Immature natural killer cell (primary cell): ENCODE measurements at regions not wholly inside any gene's neighbourhood (a gene's known extent, or its start where the extent isn't known, plus 50 kb on each side); places are given as distances from the start of the nearest gene placed in this dataset.

ENCODE experiments used
- DNase-seq, 3 donors: peaks; one replicate each; pipeline ENCODE4 v3.0.0; 2022; ENCODE audit warnings: mixed read lengths in 1 of 3
- H3K27ac Mint-ChIP-seq, 6 donors: one replicate each; pipeline ENCODE4 v1.8.0; 2020; ENCODE audit warnings: mixed read lengths in 6 of 6, mild to moderate bottlenecking in 5 of 6, inconsistent platforms in 4 of 6, moderate library complexity in 3 of 6
- H3K27me3 Mint-ChIP-seq, 3 donors: one replicate each; pipeline ENCODE4 v1.8.0; 2020 to 2021; ENCODE audit warnings: low read depth in 3 of 3, mild to moderate bottlenecking in 3 of 3, mixed read lengths in 3 of 3, moderate library complexity in 3 of 3, inconsistent platforms in 1 of 3
- H3K36me3 Mint-ChIP-seq, 3 donors: one replicate each; pipeline ENCODE4 v1.8.0; 2020; ENCODE audit warnings: mixed read lengths in 3 of 3, inconsistent platforms in 2 of 3, mild to moderate bottlenecking in 2 of 3
- H3K4me1 Mint-ChIP-seq, 2 donors: one replicate each; pipeline ENCODE4 v1.8.0; 2020; ENCODE audit warnings: inconsistent platforms in 2 of 2, mild to moderate bottlenecking in 2 of 2, mixed read lengths in 2 of 2, moderate library complexity in 1 of 2
- H3K4me3 Mint-ChIP-seq, 5 donors: one replicate each; pipeline ENCODE4 v1.8.0; 2020; ENCODE audit warnings: mild to moderate bottlenecking in 5 of 5, mixed read lengths in 5 of 5, inconsistent platforms in 3 of 5, moderate library complexity in 3 of 5
- H3K9me3 Mint-ChIP-seq, 6 donors: one replicate each; pipeline ENCODE4 v1.8.0; 2020; ENCODE audit warnings: mild to moderate bottlenecking in 6 of 6, mixed read lengths in 6 of 6, inconsistent platforms in 4 of 6, moderate library complexity in 3 of 6

DNA sequence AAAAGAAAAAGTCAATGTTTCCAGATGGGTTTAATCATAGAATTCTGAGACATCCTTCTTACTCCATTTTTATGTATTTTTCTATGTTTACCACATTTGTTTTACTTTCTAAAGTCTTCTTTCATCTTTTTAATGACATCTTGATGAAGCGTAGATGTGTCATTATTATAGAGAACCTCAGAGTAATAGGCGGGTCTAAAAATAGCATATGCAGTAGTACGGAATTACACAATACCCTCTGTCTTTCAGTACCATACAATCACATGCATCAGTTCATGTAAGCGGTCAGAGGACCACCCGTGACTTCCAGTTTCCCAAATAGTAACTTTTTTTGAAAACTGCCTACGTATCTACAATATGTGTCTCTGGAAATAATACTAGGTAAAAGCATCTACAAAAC lies 224.0 kb downstream of the PLOD2 start:
- no peak overlapping the region for H3K27ac Mint-ChIP-seq
- no peak overlapping the region for H3K4me3 Mint-ChIP-seq
- no peaks in the 10 kb centered on the region for H3K36me3 Mint-ChIP-seq
- H3K4me1 Mint-ChIP-seq: no peaks in the 10 kb centered on the region
- DNase-seq: no peak
- H3K9me3 Mint-ChIP-seq: peaks cover 1 to 28% (median 14%) of the 10 kb centered on the region in 6 donors
- no peaks in the 10 kb centered on the region for H3K27me3 Mint-ChIP-seq

DNA sequence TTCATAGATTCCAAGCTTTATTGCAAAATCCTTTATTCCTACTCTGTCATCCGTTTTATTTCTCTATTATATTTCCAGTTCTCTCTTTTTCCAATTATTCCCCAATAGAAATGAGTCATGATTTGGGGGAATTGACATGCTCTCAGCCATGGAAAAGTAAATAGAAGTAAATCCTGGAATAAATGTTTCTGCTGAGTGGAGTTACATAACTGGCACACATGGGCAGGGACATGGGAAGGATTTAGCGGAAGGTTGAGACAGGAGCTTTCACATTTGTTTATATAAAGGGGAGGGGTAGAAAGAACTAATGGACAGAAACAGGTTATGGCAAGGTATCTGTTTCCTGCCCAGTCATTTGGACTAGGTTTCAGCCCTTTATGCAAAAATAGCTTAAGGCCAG lies 221.6 kb downstream of the PLOD2 start:
- Mint-ChIP-seq H3K27ac (no peak overlapping the region), H3K9me3 (peaks cover 0 to 34% (median 15%) of the 10 kb centered on the region in 6 donors), H3K27me3 (no peaks in the 10 kb centered on the region), H3K4me1 (no peaks in the 10 kb centered on the region), H3K36me3 (no peaks in the 10 kb centered on the region), H3K4me3 (no peak overlapping the region)
- no peak for DNase-seq

DNA sequence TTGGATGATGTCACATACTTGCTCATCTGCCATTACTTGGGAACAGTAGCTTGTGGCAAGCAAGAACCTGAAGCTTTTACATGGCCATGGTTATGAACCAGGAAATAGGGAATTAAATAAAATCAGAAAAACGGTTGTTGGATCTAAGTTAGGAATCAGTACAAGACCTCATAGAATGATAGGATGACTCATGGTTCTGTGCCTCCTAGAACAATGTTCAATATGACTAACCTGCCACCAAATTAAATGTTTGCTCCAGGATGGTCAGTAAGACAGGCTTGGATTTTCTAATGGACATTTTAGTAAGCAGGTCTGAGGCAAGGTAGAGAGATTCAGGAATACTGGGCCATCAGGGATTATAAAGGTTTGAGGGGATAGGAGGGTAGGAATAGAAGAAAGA lies 218.9 kb downstream of the PLOD2 start:
- Mint-ChIP-seq H3K4me3 (no peak overlapping the region), H3K4me1 (no peaks in the 10 kb centered on the region), H3K27ac (no peak overlapping the region), H3K9me3 (peaks cover 0 to 26% (median 6%) of the 10 kb centered on the region in 6 donors), H3K27me3 (no peaks in the 10 kb centered on the region), H3K36me3 (no peaks in the 10 kb centered on the region)
- no peak for DNase-seq

DNA sequence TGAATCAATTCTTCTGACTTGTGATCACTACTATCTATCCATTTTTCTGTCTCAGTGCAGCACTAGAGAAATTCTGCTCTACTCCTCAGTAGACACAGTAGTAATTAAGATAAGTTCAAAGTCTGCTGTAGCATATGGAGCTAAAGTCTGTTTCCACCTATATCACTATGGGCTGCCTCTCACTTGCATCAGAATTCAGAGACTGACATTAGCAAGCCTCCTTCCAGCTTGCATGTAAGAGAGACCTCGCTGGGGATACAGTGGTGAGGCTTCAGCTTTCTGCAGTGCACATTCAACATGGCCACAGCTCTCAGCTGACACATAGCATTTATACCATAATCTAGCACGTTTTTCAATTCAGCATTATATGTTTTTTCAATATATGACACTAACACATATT lies 217.0 kb downstream of the PLOD2 start:
- Mint-ChIP-seq H3K4me1 (no peaks in the 10 kb centered on the region), H3K4me3 (no peak overlapping the region)

DNA sequence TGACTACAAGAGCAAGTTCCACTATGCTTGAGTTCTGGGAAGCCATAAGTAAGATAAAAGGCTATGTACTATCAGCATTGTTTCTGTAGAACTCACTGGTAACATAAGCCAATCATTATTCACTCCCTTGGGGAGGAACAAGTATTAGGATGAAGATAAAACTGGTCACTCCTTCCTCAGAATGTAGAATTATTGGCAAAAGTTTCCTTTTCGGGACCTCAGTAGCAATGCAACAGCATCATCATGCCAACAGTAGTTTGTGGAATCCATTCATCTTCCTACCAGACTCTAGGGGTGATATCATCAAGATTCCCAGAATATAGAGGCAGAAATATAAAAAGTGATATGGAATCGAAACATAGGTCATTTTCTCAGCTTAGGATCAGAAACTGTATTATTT lies 209.5 kb downstream of the PLOD2 start:
- H3K27me3 Mint-ChIP-seq: no peaks in the 10 kb centered on the region

More for the DNA sequence above, 217.0 kb downstream of the PLOD2 start:
- no peak for DNase-seq
- H3K9me3 Mint-ChIP-seq: peaks cover 0 to 27% (median 6%) of the 10 kb centered on the region in 6 donors
- no peaks in the 10 kb centered on the region for H3K27me3 Mint-ChIP-seq
- no peaks in the 10 kb centered on the region for H3K36me3 Mint-ChIP-seq
- H3K27ac Mint-ChIP-seq: no peak overlapping the region

DNA sequence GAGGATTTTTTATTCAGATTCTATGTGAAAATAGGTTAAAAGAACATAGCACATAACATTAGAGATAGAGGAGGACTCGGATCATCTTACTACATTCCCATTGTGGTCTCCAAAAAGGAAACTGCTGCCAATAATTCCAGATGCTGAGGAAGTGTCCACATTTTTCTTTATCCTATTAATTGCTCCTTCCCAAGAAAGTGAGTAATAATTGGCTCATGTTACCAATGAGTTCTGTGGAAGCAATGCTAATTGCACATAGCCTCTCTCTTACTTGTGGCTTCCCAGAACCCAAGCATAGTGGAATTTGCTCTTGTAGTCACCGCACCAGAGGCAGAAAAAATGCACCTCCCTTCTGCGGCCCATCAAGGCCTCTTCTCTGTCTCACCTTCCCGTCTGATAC lies 208.4 kb downstream of the PLOD2 start:
- no peak overlapping the region for H3K27ac Mint-ChIP-seq
- H3K27me3 Mint-ChIP-seq: no peaks in the 10 kb centered on the region
- no peak overlapping the region for H3K4me3 Mint-ChIP-seq
- no peaks in the 10 kb centered on the region for H3K4me1 Mint-ChIP-seq
- H3K9me3 Mint-ChIP-seq: peaks cover 4 to 23% (median 14%) of the 10 kb centered on the region in 6 donors
- no peak for DNase-seq
- no peaks in the 10 kb centered on the region for H3K36me3 Mint-ChIP-seq

More for the DNA sequence above, 209.5 kb downstream of the PLOD2 start:
- H3K36me3 Mint-ChIP-seq: no peaks in the 10 kb centered on the region
- H3K4me1 Mint-ChIP-seq: no peaks in the 10 kb centered on the region
- peaks cover 4 to 28% (median 13%) of the 10 kb centered on the region in 6 donors for H3K9me3 Mint-ChIP-seq
- H3K27ac Mint-ChIP-seq: no peak overlapping the region
- H3K4me3 Mint-ChIP-seq: no peak overlapping the region
- DNase-seq: no peak

DNA sequence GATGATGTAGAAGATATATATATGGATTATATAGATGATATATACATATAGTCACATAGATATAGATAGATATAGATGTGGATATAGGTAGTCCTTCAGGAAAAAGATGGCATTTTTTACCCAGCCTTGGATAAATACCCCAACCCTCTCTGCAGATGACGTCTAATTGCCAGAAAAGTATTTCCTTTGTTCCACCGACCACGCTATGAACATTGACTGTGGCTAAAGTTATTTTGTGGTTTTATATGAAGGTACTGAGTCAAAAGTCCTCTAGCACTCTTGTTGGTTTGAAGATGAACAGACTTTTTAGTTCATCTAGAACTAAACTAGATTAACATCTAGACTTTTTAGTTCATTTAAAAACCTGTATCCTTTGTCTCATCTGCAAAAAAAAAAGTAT lies 207.7 kb downstream of the PLOD2 start:
- H3K27me3 Mint-ChIP-seq: no peaks in the 10 kb centered on the region

DNA sequence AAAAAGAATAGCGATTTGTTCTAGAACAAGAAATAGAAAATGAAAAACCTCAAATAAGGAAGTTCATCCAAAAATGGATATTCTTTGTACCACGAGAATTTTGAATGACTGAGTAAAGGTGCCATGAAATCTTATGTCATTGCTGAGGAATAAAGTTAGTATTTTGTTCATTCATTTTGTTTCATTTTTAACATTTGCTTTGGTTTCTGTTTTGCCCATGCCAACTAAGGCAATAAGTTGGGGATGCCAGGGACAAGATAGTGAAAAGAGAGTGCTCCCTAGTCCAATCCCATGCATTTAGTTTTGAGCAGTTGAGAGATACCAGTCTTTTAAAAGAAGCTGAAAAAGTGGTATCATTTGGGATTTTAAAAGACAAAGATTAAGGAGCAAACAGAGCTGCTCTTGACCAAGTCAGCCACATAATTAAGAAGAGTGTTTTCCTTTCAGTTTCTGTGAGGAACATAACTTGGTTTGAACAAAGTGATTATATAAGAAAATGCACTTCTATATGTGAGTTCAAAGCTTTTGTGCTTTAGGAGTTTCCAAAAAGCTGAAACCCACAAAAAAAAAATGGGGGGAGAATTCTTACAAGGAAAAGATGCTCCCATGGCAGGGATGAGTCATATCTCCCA lies 201.4 kb downstream of the PLOD2 start:
- Mint-ChIP-seq H3K36me3 (no peaks in the 10 kb centered on the region), H3K4me3 (no peak overlapping the region), H3K27ac (no peak overlapping the region), H3K27me3 (no peaks in the 10 kb centered on the region), H3K4me1 (no peaks in the 10 kb centered on the region), H3K9me3 (peaks cover 0 to 21% (median 6%) of the 10 kb centered on the region in 6 donors)
- no peak for DNase-seq

More for the DNA sequence above, 207.7 kb downstream of the PLOD2 start:
- H3K27ac Mint-ChIP-seq: no peak overlapping the region
- H3K4me3 Mint-ChIP-seq: no peak overlapping the region
- DNase-seq: no peak
- H3K36me3 Mint-ChIP-seq: no peaks in the 10 kb centered on the region
- H3K4me1 Mint-ChIP-seq: no peaks in the 10 kb centered on the region
- H3K9me3 Mint-ChIP-seq: peaks cover 4 to 25% (median 14%) of the 10 kb centered on the region in 6 donors

DNA sequence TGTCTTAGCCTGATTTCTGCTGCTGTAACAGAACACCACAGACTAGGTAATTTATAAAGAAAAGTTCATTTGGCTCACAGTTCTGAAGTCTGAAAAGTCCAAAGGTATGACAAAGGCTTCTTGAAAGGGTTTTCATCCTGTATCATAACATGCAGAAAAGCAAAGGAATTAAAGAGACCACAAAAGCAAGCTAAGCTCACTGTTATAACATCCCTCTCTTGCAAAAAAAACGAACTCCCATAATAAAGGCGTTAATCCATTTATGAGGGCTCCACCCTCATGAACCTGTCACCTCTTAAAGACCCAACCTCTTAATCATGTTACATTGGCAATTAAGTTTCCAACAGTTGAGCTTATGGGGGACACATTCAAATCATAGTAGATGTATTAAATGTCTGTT lies 197.9 kb downstream of the PLOD2 start:
- H3K4me1 Mint-ChIP-seq: no peaks in the 10 kb centered on the region
- no peak overlapping the region for H3K27ac Mint-ChIP-seq
- DNase-seq: no peak
- H3K36me3 Mint-ChIP-seq: no peaks in the 10 kb centered on the region
- no peak overlapping the region for H3K4me3 Mint-ChIP-seq
- H3K9me3 Mint-ChIP-seq: peaks cover 0 to 16% (median 10%) of the 10 kb centered on the region in 6 donors
- H3K27me3 Mint-ChIP-seq: no peaks in the 10 kb centered on the region

DNA sequence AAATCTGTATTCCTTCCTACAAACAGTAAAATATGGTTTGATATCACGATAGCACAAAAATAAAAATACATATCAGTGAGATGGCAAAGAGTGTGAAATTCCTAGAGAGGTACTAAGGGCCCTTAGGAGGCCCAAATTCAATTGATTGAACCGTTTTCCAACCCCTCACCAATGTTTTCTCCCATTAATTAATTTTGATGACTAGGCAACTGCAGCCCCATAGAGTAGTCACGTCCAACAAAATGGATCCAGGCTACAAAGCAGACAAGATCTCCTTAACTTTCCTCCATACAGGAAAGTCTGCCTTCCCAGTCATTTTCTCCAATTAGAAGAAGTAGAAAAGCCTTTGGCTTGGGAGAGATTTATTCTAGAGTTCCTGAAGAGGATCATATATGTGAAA lies 193.9 kb downstream of the PLOD2 start:
- Mint-ChIP-seq H3K4me3 (no peak overlapping the region), H3K36me3 (no peaks in the 10 kb centered on the region), H3K27ac (no peak overlapping the region), H3K4me1 (no peaks in the 10 kb centered on the region), H3K9me3 (peaks cover 0 to 16% (median 10%) of the 10 kb centered on the region in 6 donors), H3K27me3 (no peaks in the 10 kb centered on the region)
- no peak for DNase-seq

DNA sequence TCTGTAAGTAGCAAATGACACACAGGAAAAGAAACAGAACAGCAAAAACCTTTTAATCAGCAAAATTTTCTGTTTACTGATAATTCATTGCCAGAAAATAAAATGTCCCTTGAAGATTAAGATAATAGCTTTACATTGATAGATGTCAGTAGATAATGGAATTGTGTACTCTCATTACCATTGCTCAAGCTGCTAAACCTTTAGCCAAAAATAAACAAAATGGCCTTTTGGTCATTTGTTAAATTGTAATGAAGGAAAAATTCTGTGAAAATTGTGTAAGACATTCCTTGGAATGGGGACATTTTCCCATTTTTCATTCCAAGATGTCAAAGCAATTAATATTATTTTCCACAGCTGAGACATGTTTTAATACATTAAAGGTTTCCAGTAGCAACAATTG lies 189.8 kb downstream of the PLOD2 start:
- H3K27ac Mint-ChIP-seq: no peak overlapping the region
- H3K36me3 Mint-ChIP-seq: no peaks in the 10 kb centered on the region
- peaks cover 0 to 15% (median 5%) of the 10 kb centered on the region in 6 donors for H3K9me3 Mint-ChIP-seq
- DNase-seq: no peak
- H3K27me3 Mint-ChIP-seq: no peaks in the 10 kb centered on the region
- no peaks in the 10 kb centered on the region for H3K4me1 Mint-ChIP-seq
- no peak overlapping the region for H3K4me3 Mint-ChIP-seq

DNA sequence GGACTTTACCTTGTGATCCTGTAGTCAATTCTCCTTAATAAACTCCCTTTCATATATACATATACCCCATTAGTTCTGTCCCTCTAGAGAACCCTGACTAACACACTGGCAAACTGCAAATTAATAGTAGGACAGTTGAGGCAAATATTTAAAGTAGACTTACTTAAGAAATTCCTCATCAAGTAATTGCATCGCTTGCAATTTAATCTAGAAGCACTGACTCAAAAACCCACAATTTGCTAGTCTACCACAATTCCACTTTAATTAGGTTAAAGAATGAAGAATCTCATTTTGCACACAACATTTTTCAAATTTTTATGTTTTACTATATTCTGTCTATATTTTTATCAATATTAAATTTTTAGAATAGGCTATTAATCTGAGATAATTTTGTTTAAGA lies 188.1 kb downstream of the PLOD2 start:
- Mint-ChIP-seq H3K4me1 (no peaks in the 10 kb centered on the region), H3K9me3 (peaks cover 0 to 19% (median 6%) of the 10 kb centered on the region in 6 donors), H3K27me3 (no peaks in the 10 kb centered on the region), H3K4me3 (no peak overlapping the region), H3K27ac (no peak overlapping the region), H3K36me3 (no peaks in the 10 kb centered on the region)
- DNase-seq: no peak

DNA sequence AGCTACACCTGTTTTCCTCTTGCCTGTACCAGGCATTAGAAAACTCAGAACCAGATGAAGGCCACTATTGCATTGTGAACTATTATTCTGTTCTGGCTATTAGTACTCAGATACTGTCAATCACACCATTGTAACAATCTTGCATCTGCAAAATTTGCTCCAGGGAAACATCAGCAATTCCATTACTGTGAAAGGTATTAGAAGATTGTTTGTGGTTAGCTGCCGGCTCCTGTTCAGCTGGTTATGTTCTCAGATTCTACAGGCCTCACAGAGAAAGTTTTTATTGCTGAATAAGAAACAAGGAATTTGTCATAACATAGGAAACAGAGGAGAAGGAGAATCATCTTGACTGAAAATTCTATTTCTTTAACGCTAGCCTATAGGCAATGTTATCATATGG lies 179.9 kb downstream of the PLOD2 start:
- Mint-ChIP-seq H3K9me3 (peaks cover 12 to 42% (median 21%) of the 10 kb centered on the region in 6 donors), H3K36me3 (no peaks in the 10 kb centered on the region), H3K4me1 (no peaks in the 10 kb centered on the region), H3K27ac (no peak overlapping the region), H3K4me3 (no peak overlapping the region), H3K27me3 (peaks cover 0 to 1% (median 0%) of the 10 kb centered on the region in 3 donors)
- no peak for DNase-seq

DNA sequence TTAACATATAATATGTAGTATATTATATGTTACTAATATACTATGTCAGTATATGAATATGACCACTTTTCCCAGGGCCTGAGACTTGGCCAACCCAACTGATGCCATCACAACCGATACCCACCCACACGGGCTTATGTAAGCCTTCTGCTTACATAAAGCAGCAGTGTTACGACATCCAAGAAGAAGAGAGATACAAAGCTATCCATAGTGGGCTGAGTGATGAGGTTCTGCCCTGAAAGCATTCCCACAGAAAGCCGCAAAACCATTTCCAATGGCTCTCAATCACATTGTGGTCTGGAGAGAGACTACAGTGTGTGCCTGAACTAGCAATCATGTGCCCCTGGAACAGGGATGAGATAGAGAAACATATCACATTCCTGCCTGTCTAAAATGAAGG lies 177.9 kb downstream of the PLOD2 start:
- Mint-ChIP-seq H3K36me3 (no peaks in the 10 kb centered on the region), H3K27me3 (peaks cover 0 to 1% (median 0%) of the 10 kb centered on the region in 3 donors), H3K4me3 (no peak overlapping the region), H3K27ac (no peak overlapping the region), H3K4me1 (no peaks in the 10 kb centered on the region), H3K9me3 (peaks cover 14 to 47% (median 22%) of the 10 kb centered on the region in 6 donors)
- DNase-seq: no peak
